ENCODE measurements at regions not wholly inside any gene's neighbourhood (a gene's known extent, or its start where the extent isn't known, plus 50 kb on each side); places are given as distances from the start of the nearest gene placed in this dataset.

DNA sequence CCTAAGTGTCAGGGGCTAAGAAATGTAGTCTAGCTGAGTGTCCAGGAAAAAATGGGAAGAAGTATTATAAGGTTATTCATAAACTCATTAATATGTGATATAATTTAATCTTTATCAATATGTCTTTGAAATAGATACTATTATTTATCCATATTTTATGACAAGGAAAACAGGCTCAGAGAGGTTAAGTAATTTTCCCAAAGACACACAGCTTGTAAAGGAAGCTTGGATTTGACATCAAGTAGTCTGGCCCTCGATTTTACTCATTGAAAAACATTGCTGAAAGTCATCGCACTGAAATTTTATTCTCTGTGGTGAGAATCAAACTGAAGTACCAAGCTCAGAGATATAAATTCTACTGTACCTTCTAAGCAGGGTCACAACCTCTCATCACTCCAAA, 276.9 kb downstream of the MSX2 start:
- DNase-seq = no peak
- H3K27me3 ChIP-seq = no peaks in the 10 kb centered on the region
- no peak overlapping the region for H3K4me3 ChIP-seq
- no peaks in the 10 kb centered on the region for H3K36me3 ChIP-seq
- 36 to 73% methylated on average over 2 of the region's 2 CpGs for whole genome bisulfite sequencing, 2 donors
- no peak for TF ChIP-seq POLR2A (IDR thresholded peaks at IDR 0.05)
- TF ChIP-seq, protein P1, sequence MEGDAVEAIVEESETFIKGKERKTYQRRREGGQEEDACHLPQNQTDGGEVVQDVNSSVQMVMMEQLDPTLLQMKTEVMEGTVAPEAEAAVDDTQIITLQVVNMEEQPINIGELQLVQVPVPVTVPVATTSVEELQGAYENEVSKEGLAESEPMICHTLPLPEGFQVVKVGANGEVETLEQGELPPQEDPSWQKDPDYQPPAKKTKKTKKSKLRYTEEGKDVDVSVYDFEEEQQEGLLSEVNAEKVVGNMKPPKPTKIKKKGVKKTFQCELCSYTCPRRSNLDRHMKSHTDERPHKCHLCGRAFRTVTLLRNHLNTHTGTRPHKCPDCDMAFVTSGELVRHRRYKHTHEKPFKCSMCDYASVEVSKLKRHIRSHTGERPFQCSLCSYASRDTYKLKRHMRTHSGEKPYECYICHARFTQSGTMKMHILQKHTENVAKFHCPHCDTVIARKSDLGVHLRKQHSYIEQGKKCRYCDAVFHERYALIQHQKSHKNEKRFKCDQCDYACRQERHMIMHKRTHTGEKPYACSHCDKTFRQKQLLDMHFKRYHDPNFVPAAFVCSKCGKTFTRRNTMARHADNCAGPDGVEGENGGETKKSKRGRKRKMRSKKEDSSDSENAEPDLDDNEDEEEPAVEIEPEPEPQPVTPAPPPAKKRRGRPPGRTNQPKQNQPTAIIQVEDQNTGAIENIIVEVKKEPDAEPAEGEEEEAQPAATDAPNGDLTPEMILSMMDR (IDR thresholded peaks at IDR 0.05) = no peak
- H3K27ac ChIP-seq = no peak overlapping the region
- H3K9me3 ChIP-seq = peaks cover 0 to 8% (median 7%) of the 10 kb centered on the region in 3 donors
- intact Hi-C loops (cut with DNase I) = no loop called here
- H3K4me1 ChIP-seq = no peaks in the 10 kb centered on the region

DNA sequence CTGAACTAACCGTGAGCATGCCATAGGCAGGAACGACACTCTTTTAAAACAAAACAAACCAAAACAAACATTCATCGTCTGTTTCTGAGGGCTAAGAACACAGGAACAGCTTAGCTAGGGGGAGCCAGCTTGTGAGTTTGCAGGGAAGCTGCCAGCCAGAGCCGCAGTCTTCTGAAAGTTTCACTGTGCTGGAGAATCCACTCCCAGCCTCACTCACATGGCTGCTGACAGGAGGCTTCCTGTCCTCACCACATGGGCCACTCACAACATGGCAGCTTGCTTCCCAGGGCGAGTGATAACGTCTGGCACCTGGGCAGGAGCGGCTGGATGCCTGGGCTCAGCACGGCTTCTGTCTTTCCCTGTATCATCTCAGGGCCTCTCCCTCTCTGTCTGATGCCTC, 275.2 kb downstream of the MSX2 start:
- no peak for DNase-seq
- Histone ChIP-seq H3K27me3 (no peaks in the 10 kb centered on the region), H3K4me3 (no peak overlapping the region), H3K27ac (no peak overlapping the region), H3K9me3 (peaks cover 0 to 8% (median 7%) of the 10 kb centered on the region in 3 donors), H3K36me3 (no peaks in the 10 kb centered on the region), H3K4me1 (no peaks in the 10 kb centered on the region)
- TF ChIP-seq, protein P1 (IDR thresholded peaks at IDR 0.05) = no peak
- no peak for TF ChIP-seq POLR2A (IDR thresholded peaks at IDR 0.05)
- WGBS, 2 donors = 13 to 62% methylated on average over 4 to 6 of the region's 8 CpGs
- intact Hi-C loops (cut with DNase I) = no loop called here

DNA sequence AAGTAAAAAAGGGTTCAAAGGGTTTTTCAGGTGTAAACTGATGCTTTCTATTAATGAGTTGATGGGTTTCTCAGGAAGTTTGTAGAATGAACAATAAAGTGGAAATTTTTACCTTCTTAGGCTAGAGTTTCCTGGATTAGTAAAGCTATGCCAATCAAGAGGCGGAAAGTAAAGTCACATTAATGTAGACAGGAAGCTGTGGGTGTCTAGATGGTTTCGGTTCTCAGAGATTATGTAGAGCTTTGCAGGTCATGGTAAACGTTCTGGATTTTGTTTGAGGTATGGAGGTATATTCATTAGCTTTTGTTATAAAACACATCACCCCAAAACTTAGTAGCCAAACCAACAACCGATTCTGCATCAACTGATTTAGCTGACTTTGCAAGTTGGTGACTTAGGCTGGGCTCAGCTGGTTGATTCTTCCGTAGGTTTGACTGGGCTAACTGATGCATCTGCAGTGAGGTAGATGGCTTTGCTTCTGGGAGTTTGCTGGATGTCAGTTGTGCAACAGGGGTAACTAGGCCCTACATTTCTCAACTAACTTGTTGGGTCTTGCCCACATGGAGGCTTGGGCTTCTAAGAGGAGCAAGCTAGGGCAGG, 273.8 kb downstream of the MSX2 start:
- H3K4me3 ChIP-seq = no peak overlapping the region
- H3K27ac ChIP-seq = no peak overlapping the region
- no peaks in the 10 kb centered on the region for H3K4me1 ChIP-seq
- peaks cover 0 to 8% (median 7%) of the 10 kb centered on the region in 3 donors for H3K9me3 ChIP-seq
- no peak for DNase-seq
- H3K36me3 ChIP-seq = no peaks in the 10 kb centered on the region
- TF ChIP-seq, protein P1 (IDR thresholded peaks at IDR 0.05) = no peak
- no peak for TF ChIP-seq POLR2A (IDR thresholded peaks at IDR 0.05)
- intact Hi-C loops (cut with DNase I) = no loop called here
- no peaks in the 10 kb centered on the region for H3K27me3 ChIP-seq
- 81 to 82% methylated on average over 5 of the region's 5 CpGs for WGBS, 2 donors

DNA sequence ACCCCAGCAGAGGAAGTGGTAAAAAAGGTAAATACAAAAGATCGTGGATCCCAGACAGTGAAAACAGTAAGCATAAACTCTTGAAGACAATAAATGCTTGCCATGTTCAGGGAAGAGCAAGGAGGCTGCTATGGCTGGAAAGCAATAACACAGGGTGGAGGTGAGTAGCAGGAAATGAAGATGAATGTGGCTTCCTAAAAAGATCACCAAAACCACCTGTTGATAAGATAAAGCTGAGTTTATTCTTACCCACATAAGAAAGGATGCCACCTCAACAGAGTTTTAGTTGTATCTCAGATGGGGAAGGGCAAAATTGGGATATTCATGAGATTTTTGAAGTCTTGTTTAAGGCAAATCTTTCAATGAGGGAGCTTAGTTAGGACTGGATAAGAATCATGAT, 273.3 kb downstream of the MSX2 start:
- Histone ChIP-seq H3K4me3 (no peak overlapping the region), H3K9me3 (peaks cover 0 to 8% (median 7%) of the 10 kb centered on the region in 3 donors), H3K27ac (no peak overlapping the region), H3K36me3 (no peaks in the 10 kb centered on the region), H3K27me3 (no peaks in the 10 kb centered on the region), H3K4me1 (no peaks in the 10 kb centered on the region)
- TF ChIP-seq, protein P1 (IDR thresholded peaks at IDR 0.05) = no peak
- DNase-seq = no peak
- intact Hi-C loops (cut with DNase I) = no loop called here
- WGBS, 2 donors = 13 to 33% methylated on average over 1 of the region's 1 CpG

DNA sequence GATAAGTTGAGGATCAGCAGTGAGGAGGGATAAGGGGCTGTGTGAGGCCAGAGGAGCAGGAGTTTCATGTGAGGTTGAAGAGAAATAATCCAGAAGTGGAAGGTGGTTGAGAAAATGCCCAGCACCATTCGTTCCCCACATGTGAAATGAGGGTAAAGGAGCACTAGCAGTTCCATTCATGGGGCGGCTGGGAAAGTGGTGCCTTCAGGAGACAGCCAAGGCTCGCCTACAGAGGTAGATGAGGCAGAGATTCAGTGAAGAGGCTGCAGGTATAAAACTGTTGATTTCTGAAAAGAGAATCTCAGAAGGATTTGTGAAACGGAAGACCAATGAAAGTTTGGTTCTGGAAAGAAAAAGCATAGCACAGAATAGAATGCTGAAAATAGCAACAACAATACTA, 272.6 kb downstream of the MSX2 start:
- Histone ChIP-seq H3K36me3 (no peaks in the 10 kb centered on the region), H3K27ac (no peak overlapping the region), H3K9me3 (peaks cover 0 to 8% (median 7%) of the 10 kb centered on the region in 3 donors), H3K4me3 (no peak overlapping the region), H3K4me1 (peaks cover 0 to 6% (median 0%) of the 10 kb centered on the region in 3 donors), H3K27me3 (no peaks in the 10 kb centered on the region)
- intact Hi-C loops (cut with DNase I) = no loop called here
- TF ChIP-seq, protein P1 (IDR thresholded peaks at IDR 0.05) = no peak
- TF ChIP-seq POLR2A (IDR thresholded peaks at IDR 0.05) = no peak
- 71 to 88% methylated on average over 4 of the region's 4 CpGs for WGBS, 2 donors
- no peak for DNase-seq

All from esophagus squamous epithelium (tissue), 5 donors.